GM19467 (cell line): ENCODE measurements at regions not wholly inside any gene's neighbourhood (a gene's known extent, or its start where the extent isn't known, plus 50 kb on each side); places are given as distances from the start of the nearest gene placed in this dataset.
"Not testable (repeated sequence)": the region's sequence is repeated elsewhere in the genome, so short reads cannot be mapped to it uniquely, and the experiment has no call there.

ENCODE experiments used
- ATAC-seq: cut with Tn5 transposase; IDR thresholded peaks from one replicate; pipeline ENCODE4 v1.9.1; 2021; ENCODE audit warnings: mild to moderate bottlenecking, moderate library complexity; ENCODE audit not compliant: unreplicated experiment

GRCh38 chr12:58677833-58678232 lies 242.5 kb downstream of the LRIG3 start:
- ATAC-seq: not testable (repeated sequence)

GRCh38 chr12:58678753-58679152 lies 241.6 kb downstream of the LRIG3 start:
- no peak for ATAC-seq

- ATAC-seq: no peak
Measured at GRCh38 chr12:58681730-58682129, 238.6 kb downstream of the LRIG3 start.

DNA sequence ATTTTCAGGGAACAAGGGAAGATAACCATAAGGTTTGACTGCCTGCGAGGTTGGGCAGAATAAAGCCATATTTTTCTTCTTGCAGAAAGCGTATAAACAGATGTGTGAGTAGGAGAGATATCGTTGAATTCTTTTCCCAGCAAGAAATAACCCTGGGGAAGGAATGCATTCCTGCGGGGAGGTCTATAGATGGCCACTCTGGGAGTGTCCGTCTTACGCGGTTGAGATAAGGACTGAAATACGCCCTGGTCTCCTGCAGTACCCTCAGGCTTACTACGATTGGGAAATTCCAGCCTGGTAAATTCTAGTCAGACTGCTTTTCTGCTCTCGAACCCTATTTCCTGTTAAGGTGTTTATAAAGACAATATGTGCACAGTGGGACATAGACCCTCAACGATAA lies 225.0 kb downstream of the LRIG3 start:
- ATAC-seq: no peak

- ATAC-seq: no peak
Measured at GRCh38 chr12:58701536-58701935, 218.8 kb downstream of the LRIG3 start.

GRCh38 chr12:58703866-58704265 lies 216.4 kb downstream of the LRIG3 start:
- ATAC-seq: no peak

- ATAC-seq: not testable (repeated sequence)
Measured at GRCh38 chr12:58704770-58705169, 215.5 kb downstream of the LRIG3 start.

DNA sequence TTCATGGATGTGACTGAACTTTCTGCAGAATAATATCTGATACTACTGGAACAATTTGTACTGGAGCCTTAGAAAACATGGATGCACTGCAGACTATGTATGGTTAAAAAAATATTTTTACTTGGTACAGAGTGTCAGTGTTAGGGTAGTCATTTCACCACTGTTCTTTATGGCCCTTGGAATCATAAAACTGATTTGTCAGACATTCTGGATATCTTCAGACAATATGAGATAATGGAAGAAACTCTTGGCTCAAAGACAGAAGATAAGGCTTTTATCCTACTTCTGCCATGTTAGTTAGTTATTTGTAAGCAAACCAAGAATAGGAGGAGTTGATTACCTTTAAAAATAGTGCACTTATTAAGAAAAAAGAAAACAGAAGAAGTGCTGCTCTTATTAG lies 209.4 kb downstream of the LRIG3 start:
- ATAC-seq: no peak

DNA sequence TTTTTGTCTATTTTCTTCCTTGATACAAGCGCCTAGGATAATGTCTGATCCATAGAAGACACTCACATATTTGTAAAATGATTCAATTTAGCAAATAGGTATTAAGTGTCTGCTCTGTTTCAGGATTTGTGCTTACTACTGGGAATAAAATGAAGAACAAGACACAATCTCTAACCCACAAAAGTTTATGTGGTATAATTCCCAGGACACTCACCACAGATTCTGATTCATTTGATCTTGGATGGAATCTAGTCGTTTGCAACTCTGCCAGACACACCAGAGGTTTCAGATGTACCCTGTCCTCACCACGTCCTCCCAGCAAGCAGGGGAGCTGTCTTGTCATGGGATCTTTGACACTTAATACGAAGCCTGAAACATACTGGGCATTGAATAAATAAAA lies 208.3 kb downstream of the LRIG3 start:
- no peak for ATAC-seq

DNA sequence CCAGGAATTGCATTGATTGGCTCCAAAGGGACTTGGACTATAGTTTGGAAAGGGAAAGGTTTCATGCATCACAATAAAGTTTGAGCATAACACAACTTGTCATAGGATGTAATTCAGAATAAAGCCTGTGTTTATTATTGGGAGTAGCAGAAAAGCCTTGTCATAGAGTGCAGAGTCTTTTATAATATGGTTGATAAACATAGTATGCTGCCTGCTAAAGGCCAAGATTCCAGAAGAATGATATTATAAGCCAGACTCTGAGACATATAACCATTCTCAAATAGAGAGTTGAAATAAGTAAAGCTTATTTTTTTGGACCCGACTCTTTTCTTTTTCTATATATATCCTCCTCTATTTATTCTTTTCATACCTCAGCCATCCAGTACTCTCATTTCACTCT lies 207.3 kb downstream of the LRIG3 start:
- ATAC-seq: no peak

DNA sequence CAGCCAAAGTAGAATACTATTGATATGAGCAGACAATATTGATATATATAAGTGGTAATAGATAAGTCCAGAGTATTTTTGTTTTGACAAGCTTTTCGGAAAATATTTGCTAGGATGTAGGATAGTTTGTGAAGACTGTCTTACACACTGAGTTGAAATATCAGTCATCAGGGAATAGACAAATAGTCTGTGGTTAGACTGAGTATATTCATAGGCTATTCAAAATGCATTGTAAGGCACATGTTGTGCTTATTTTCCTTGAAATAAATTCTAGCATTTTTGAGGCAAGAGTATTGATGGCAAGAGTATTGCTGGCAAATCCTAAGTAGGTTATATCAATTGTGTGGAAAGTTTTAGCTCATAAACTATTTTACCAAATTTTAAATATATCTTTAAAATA lies 201.1 kb downstream of the LRIG3 start:
- no peak for ATAC-seq

- no peak for ATAC-seq
Measured at GRCh38 chr12:58720421-58720820, 199.9 kb downstream of the LRIG3 start.

GRCh38 chr12:58725400-58726105 lies 194.8 kb downstream of the LRIG3 start:
- ATAC-seq: no peak

GRCh38 chr12:58727521-58727920 lies 192.8 kb downstream of the LRIG3 start:
- ATAC-seq: no peak

DNA sequence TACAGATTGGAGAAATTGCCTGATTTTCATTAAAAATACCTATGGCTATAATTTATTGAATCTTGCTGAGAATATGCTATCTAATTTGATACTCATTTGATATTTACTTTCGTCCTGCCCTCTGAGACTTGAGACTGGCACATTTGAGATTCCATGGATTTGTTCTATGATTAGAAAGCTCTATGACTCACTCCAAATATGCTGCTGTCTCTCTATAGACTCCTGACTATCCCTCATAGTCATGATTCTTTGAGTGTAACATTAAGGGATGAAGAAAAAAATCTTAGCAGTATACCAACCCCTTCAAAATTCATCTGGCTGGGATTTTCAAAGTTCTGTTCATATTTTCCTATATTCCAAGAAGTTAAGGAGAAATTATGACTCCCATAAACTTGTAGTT lies 191.9 kb downstream of the LRIG3 start:
- ATAC-seq: no peak

DNA sequence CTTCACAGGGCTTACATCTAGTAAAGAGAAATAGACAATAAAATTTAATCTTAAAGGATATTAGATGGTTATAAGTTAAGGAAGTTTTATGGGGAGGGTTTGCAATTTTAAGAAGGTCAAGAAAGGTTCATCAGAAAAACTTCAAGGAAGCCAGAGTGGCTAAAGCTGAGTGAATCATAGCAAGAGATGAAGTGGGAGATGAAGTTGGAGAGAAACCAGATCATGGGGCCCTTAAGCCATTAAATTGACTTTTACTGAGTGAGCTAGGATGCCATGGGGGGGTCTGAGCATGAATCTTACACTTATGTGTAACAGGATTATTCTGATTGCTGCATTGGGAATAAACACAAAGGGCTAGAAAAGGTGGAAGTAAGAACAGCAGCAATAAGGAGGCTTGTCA lies 189.2 kb downstream of the LRIG3 start:
- ATAC-seq: no peak

DNA sequence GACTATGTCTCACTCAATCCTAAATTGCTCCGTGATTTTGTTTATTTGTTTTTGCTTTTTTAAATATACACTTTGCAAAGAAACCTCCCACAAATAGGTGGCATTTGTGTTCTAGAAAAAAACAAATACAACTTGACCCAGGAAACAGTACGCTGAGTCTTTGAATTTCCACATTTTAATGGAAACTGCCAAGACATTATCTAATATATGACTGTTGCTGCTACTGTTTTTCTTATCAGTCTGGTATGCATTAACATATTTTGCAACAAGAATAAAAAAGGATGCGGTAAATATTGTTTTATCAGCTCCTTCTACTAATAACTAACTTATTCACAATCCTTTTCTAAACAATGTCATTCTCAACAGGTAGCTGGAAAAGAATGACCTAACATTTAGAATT lies 187.4 kb downstream of the LRIG3 start:
- no peak for ATAC-seq

DNA sequence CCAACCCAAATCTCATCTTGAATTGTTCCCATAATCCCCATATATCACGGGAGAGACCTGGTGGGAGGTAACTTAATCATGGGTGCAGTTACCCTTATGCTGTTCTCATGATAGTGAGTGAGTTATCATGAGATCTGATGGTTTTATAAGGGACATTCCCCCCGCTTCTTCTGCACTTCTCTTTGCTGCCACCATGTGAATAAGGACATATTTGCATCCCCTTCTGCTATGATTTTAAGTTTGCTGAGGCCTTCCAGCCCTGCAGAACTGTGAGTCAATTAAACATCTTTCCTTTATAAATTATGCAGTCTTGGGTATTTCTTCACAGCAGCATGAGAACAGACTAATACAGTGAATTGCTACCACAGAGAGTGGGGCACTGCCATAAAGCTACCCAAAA lies 179.1 kb downstream of the LRIG3 start:
- ATAC-seq: no peak

DNA sequence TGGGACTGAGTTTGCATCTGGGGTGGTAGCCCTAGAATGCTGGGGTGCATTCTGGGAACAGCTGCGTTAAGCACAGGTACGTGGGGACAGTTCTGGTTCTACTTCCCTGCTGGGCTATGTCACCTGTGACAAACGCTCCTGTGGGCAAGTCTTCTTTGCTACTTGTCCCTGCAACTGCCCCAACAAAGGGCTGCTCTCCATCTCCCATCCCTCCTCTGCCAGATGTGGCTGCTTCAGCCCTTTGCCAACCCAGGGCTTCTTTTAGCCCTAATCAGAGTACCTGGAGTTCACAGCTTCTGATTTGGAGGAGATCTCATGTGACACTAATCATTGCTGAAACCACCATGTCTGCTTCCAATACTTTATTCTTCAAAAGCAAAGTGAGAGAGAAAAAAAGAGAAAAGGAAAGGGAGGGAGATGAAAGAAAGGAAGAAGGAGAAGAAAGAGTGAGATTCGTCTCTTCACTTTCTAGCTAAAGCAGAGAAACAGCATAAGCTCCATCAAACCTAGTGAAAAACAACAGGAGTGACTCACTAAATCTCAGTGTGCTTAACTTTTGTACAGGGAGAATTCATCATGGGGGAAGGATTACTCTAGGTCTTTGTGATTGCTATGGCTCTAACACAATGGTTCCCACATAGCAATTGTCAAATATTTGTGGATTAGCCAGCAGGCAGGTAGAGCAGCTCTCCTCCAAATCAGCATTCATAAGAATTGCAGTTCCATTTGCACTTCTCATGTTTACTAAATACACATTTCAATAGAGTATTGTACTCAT lies 174.8 kb downstream of the LRIG3 start:
- no peak for ATAC-seq

DNA sequence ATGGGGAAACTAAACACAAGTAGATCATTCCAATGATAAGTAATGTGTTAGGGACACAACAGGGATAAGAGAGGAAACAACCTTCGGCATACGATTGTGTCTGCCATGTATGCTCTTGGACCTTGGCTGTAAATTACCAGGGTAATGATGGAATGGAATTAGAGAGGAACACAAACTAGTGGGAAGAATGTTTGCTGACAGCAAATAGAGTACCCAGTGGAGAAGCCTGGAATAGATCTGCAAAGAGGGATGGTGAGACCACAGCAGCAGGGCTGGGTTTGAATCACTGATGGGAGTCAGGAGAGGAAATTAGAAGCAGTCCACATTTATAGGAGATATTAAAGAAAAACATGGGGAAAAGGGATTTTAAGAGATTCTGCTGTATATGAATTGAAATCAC lies 172.8 kb downstream of the LRIG3 start:
- ATAC-seq: no peak

- ATAC-seq: no peak
Measured at GRCh38 chr12:58750484-58750883, 169.8 kb downstream of the LRIG3 start.

GRCh38 chr12:58757422-58757821 lies 162.9 kb downstream of the LRIG3 start:
- no peak for ATAC-seq

GRCh38 chr12:58759745-58760144 lies 160.6 kb downstream of the LRIG3 start:
- ATAC-seq: not testable (repeated sequence)
